Bone marrow (tissue), 2 donors: ENCODE measurements at regions not wholly inside any gene's neighbourhood (a gene's known extent, or its start where the extent isn't known, plus 50 kb on each side); places are given as distances from the start of the nearest gene placed in this dataset.

ENCODE experiments used
- DNase-seq, 2 donors: peaks; one replicate each; lab custom pipeline; 2025; lab: John Stamatoyannopoulos, UW

DNA sequence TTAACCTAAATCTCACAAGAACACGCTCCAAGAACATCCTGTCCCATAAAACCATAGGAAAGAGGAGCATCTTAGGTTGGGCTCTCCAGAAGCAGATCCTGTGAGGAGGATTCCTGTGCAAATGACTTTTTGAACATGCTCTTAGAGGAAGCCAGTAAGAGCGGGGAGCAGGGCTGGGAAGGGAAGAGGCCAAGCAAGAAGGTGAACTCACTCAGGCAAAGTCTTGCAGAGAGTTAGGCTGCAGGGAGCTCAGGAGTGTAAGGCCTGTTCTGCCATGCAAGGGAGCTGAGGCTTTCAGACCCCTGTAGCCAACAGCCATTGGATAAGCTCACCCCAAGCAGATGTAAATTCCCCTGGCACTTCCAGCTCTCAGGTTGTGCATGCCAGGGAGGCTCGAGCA, 63.6 kb upstream of the LY86 start:
- no peak for DNase-seq

DNA sequence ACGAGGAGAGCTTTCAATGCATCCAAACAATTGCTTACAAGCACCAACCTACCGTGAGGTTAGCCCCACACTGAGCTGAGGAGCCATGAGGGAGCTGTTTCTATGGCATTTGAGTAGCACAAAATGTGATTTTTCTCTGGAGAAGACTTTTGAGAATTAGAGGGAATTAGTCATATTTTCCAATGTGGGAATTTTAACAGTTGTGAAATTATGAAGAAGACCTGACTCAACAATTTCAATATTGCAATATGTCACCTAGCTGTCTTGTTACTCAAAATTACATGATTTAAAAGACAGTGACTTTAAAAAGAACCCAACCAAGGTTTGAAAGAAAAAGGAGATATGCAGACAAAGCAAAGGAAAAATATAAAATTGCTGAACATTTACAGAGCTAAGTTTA, 62.6 kb upstream of the LY86 start:
- no peak for DNase-seq

DNA sequence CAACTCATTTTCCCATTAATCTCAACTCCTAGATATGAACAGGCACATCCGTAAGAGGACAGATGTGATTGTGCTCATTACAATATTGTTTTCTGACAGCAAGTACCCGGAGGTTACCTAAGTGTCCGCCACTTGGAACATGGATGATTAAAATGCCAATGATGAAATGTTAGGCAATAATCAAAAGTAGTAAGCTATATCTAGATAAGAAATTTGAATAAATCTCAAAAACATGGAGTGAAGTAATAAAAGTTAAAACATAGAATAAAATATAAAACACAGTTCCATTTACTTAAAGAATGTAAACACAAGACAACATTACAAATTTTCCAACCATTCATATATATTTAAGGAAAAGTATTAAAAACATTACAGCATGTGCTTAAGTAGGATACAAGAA, 59.2 kb upstream of the LY86 start:
- DNase-seq = no peak

DNA sequence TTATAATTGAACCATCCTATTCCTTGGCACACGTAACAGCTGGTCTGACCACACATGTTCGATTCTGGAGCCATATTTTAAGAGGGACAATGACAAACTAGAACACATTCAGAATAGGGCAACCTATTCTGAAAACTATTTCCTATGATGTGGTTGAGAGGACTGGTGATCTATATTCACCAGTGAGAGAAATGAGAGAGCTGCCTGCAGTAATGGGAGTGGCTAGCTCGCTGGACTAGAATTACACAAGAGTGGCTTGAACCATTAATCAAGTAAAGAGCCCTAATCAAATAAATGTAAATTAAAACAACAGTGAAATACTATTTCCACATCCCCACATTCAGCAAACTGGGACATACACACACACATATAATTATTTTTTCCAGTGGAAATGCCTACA, 55.3 kb upstream of the LY86 start:
- DNase-seq = no peak

DNA sequence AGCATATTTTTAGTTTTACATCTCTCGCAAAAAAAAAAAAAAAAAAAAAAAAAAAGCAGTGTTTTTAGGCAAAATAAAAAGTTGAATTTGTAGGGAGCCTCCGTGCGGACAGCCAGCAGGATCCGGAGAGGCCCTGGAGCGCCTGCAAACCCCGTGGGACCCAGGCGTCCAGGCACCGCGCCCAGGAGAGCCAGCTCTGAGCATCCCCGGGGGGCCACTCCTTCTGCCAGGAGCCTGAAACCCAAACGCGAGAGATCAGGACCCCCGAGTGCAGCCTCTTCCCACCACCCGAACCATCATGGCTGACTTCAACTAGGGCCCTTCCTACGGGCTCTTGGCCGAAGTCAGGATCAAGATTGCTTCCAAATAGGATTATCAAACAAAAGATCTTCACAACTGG, 54.1 kb upstream of the LY86 start:
- DNase-seq = no peak

DNA sequence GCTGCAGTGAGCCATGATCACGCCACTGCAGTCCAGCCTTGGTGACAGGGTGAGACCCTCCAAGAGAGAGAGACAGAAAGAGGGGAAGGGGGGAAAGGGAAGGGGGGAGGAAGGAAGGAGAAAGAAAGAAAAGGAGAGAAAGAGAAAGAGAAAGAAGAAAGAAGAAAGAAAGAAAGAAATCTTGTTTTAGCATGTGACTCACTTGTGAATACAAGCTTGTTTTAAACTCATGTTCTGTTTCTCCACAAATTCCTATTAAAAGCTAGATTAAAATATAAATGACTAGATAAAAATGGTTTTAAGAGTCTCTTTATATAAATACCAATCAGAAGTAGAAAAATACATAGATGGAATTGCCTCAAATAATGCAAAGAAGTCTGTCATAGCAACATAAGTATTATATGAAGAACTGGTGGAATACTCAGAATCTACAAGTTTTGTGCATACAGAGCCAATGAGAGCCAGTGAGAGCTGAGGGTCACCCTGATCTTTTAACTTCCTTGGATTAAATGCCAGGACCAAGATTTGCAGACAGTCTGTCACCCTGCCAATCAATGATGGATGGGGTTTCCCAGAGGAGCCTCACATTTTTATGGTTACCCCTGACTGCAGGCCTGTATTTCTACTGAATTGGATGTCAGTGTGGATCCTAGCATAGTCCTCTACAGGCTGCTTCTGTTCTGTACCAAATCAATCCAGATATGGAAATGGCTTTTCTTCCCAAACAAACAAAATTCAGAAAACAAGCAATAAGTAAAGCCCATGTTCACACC, 50.8 kb upstream of the LY86 start:
- DNase-seq = no peak

DNA sequence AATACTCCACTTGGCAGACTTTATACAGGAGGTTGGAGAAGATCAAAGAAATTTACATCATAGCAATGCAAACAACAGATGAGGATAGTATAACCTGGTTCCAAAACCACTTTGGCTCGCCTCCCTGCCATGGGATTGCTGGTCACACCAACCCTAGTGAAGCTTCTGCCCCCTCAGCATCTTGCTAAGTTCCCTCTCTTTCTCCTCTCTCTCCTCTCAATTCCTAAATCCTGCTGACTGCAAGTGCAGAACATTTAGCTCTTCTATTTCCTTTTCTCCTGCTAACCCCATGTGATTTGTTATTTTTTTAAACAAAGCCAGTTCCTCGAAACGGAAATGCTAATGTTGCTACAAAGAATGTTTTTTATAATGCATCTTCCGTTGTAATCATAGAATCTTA, 50.3 kb upstream of the LY86 start:
- no peak for DNase-seq
